Cardiac fibroblast (primary cell): ENCODE measurements at regions not wholly inside any gene's neighbourhood (a gene's known extent, or its start where the extent isn't known, plus 50 kb on each side); places are given as distances from the start of the nearest gene placed in this dataset.

Source experiments
- DNase-seq, 2 donors: peaks; one replicate each; pipeline versions ENCODE4 v3.0.0 to v3.0.0-alpha.2; 2010; ENCODE audit warnings: low read depth in 2 of 2
- H3K4me3 ChIP-seq, 2 donors: replicated peaks in 1 of 2; 1 replicate in 1 of 2; 2 replicates in 1 of 2; pipeline ENCODE4 v1.5.1; 2011; ENCODE audit warnings: low read depth in 2 of 2, low read length in 2 of 2, mild to moderate bottlenecking in 2 of 2, moderate library complexity in 1 of 2
- TF ChIP-seq, protein P1 (sequence below): IDR thresholded peaks from one replicate; pipeline ENCODE4 v1.5.1; 2011; ENCODE audit warnings: low read depth, mild to moderate bottlenecking, low read length, inconsistent platforms

DNA sequence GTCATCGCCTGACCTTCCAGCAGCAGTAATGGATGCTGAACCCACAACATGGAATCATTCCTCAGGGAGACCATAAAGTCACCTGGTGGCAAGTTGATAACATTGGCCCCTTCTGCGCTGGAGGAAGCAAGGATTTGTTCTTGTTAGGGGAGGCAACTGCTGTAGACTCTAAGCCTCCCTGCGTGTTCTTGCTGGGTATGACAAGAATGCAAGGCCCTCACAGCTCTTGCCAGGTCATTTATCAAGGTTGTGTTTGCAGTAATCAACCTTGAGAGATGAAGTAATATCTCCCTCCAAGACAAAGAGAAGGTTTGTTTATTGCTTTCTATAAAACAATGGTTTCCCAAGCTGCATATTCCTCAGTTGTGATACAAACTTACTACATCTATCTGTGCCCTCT lies 80.9 kb downstream of the PERP start:
- TF ChIP-seq, protein P1, sequence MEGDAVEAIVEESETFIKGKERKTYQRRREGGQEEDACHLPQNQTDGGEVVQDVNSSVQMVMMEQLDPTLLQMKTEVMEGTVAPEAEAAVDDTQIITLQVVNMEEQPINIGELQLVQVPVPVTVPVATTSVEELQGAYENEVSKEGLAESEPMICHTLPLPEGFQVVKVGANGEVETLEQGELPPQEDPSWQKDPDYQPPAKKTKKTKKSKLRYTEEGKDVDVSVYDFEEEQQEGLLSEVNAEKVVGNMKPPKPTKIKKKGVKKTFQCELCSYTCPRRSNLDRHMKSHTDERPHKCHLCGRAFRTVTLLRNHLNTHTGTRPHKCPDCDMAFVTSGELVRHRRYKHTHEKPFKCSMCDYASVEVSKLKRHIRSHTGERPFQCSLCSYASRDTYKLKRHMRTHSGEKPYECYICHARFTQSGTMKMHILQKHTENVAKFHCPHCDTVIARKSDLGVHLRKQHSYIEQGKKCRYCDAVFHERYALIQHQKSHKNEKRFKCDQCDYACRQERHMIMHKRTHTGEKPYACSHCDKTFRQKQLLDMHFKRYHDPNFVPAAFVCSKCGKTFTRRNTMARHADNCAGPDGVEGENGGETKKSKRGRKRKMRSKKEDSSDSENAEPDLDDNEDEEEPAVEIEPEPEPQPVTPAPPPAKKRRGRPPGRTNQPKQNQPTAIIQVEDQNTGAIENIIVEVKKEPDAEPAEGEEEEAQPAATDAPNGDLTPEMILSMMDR, result no peak
- H3K4me3 ChIP-seq, result no peak overlapping the region
- DNase-seq, result no peak

DNA sequence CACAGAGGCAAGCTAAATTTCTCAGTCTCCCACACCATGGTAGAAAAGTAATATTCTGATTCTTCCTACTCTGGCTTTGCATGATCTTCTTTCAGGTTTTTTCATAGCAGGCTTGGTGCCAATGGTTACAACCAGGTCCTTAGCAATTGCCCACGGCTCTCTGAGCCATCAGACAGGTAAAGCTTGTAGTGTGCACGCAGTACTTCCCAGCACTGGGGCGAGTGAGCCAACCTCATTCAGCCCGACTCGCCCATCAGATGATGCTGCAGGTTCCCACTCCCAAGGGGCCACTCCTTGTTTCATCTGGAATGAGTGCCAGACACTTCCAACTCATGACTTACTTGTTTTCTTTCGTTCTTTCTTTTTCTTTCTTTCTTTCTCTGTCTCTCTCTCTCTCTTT lies 78.3 kb downstream of the PERP start:
- H3K4me3 ChIP-seq, result no peak overlapping the region
- TF ChIP-seq, protein P1, result no peak

DNA sequence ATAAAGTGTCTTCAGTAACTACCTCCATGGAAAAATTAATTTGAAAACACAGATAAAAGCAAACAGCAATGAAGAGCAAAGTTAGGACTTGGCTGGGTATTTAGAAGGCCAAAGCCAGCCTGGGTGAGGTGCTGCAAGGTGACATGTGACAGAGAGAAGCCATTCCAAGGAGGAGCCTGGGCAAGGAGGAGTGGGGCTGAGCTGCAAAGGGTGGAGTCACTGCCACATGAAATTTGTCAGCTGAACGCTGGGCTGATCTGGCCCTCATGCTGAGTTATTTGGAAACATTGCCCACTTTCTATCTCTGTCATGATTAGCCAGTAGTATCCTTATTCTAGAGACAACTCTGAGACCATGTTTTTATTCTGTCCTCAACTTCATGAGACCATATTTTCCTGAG lies 76.3 kb downstream of the PERP start:
- TF ChIP-seq, protein P1, result no peak
- no peak overlapping the region for H3K4me3 ChIP-seq
- no peak for DNase-seq

More for the DNA sequence above, 78.3 kb downstream of the PERP start:
- no peak for DNase-seq

DNA sequence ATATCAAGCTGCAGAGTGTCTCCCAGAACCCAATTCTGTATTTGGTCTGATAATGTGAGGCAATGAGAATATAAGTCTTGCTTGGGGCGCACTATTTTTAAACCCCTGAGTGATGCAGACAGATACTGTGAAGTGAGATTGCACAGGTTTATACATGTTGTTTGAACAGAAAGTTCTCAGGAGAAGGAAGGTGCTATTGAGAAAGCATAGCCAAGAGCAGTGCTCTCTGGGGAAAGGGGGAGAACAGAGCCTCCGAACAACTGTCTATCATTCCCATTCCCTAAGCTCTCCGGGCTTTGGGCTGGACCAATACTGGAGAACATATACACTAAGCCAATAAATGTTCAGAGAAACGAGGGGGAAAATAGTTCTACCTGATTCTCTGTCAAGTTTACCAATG lies 75.8 kb downstream of the PERP start:
- DNase-seq, result no peak
- no peak overlapping the region for H3K4me3 ChIP-seq
- TF ChIP-seq, protein P1, result no peak

DNA sequence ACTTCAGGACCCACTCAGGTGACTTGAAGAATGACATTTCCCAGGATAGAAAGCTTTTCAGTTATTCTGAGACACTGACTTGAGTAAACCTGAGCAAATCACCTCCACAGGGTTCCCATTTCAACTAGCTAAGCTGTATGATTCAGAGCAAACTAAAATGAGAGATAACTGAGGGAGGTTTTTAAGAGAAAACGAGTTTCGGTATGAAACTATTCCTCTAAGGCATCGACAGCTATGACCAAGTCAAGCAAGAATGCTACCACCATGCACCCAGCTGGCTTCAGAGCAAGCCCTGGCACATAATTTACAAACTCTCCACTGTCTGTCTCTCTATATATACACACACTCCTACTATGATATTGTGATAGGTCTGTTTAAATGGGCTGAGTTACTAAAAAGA lies 75.4 kb downstream of the PERP start:
- TF ChIP-seq, protein P1, result no peak
- no peak for DNase-seq

DNA sequence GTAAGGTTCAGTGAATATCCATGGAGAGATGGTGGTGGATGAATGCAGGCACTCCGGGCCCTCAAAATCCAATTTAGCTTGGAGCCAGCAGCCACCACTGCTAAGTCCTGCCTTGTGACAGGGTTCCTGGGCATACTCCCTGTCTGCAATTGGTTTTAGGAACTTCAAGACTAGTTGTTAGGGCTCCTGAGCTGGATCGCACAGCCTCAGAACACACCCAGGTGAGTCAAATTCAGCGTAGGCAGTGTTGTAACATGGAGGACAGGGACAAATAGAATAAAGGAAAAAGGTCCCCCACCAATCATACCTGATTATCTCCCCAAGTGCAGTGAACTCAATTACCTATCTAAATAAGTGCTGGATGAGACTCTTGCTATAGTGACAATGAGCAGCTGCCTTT lies 74.6 kb downstream of the PERP start:
- no peak overlapping the region for H3K4me3 ChIP-seq
- TF ChIP-seq, protein P1, result no peak
- DNase-seq, result no peak

More for the DNA sequence above, 75.4 kb downstream of the PERP start:
- no peak overlapping the region for H3K4me3 ChIP-seq

DNA sequence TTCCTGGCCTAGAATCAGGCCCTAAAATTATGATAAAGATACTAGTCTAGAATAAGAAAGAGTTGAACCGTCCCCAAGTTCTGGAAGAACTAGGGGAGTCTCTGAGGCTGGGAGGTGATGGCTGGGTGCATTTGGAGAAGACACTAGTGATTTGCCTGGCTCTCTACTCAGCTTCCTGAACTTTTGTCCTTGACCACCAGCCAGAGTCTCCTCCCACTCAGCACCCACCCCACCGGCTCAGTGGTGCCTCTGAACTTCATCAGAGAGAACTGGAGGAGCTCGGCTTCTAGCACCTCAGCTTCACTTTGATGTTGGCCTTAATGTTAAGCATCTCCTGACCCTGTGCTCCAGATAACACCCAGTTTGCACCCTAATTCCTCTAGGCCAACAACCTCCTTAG lies 73.0 kb downstream of the PERP start:
- DNase-seq, result no peak
- no peak overlapping the region for H3K4me3 ChIP-seq
- TF ChIP-seq, protein P1, result no peak
